ENCODE measurements at regions not wholly inside any gene's neighbourhood (a gene's known extent, or its start where the extent isn't known, plus 50 kb on each side); places are given as distances from the start of the nearest gene placed in this dataset.

DNA sequence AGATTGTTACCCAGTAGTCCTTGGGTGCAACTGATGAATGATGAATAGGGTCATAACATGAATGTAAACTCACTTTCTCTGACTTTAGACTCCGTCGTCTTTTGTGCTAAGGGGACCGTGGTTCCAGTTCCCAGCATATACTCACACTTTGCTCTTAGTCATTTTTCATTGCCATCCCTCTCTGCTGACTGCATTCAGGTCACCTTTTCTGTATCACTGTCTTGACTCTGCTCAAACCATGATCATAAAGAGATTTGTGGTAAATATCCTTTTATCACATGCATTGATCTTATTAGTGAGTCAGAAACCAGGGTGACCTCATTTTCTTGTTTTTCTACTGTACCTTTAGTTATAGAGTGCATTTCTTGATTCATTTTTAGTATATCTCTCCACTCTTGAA, 141.1 kb upstream of the AGR3 start:
- Histone ChIP-seq H3K4me3 (replicated peaks in 1 of 3; ENCODE audit: insufficient read depth in 1 of 3, low read depth in 2 of 3, low read length in 3 of 3) (no peak overlapping the region), H3K36me3 (replicated peaks in 1 of 2; ENCODE audit: control insufficient read depth in 1 of 2, insufficient read depth in 2 of 2, low read length in 2 of 2) (no peaks in the 10 kb centered on the region), H3K79me2 (ENCODE audit: insufficient read depth, low read length) (no peaks in the 10 kb centered on the region), H3K9ac (ENCODE audit: insufficient read depth, low read depth, low read length) (no peak overlapping the region), H3K27me3 (ENCODE audit: control insufficient read depth in 1 of 2, insufficient read depth in 2 of 2, low read length in 2 of 2) (no peaks in the 10 kb centered on the region), H3K9me3 (ENCODE audit: low read length) (no peaks in the 10 kb centered on the region), H4K20me1 (ENCODE audit: insufficient read depth, low read length) (no peaks in the 10 kb centered on the region), H3K4me2 (ENCODE audit: low read depth, low read length) (no peak overlapping the region), H2AFZ (ENCODE audit: low read length) (no peak overlapping the region), H3K27ac (ENCODE audit: extremely low read length, insufficient read depth, low read length) (no peak overlapping the region), H3K4me1 (ENCODE audit: insufficient read depth, low read length) (peaks cover 46% of the 10 kb centered on the region)
- DNase-seq (ENCODE audit: low spot score) (no peak), ATAC-seq (no peak), FAIRE-seq (no peak)
- WGBS (ENCODE audit: low lambda C conversion rate) = 96% methylated on average over 3 of the region's 3 CpGs
- ChIA-PET CTCF (ENCODE audit: low intra/inter-chr PET ratio, low total read pairs) (no interaction called here), POLR2A (no interaction called here)
- BruUV-seq (replicated peaks) = no TSS peak
- intact Hi-C loops (cut with micrococcal nuclease; ENCODE audit: unreplicated experiment) = no loop called here
- in situ Hi-C loops (cut with HindIII; ENCODE audit: extremely low pct_ligation_motif_present, low pct_unique_long_range_greater_than_20kb) = no loop called here
- no peak for TF ChIP-seq MAF1 (CRISPR knock-in tag; IDR thresholded peaks at IDR 0.05; ENCODE audit: borderline replicate concordance)
- no peak for TF ChIP-seq ZNF451 (CRISPR knock-in tag; IDR thresholded peaks at IDR 0.05)
- no peak for TF ChIP-seq ISL2 (CRISPR knock-in tag; IDR thresholded peaks at IDR 0.05)
- TF ChIP-seq ZKSCAN1 (IDR thresholded peaks at IDR 0.05; ENCODE audit: low read length) = no peak
- TF ChIP-seq, protein P1, sequence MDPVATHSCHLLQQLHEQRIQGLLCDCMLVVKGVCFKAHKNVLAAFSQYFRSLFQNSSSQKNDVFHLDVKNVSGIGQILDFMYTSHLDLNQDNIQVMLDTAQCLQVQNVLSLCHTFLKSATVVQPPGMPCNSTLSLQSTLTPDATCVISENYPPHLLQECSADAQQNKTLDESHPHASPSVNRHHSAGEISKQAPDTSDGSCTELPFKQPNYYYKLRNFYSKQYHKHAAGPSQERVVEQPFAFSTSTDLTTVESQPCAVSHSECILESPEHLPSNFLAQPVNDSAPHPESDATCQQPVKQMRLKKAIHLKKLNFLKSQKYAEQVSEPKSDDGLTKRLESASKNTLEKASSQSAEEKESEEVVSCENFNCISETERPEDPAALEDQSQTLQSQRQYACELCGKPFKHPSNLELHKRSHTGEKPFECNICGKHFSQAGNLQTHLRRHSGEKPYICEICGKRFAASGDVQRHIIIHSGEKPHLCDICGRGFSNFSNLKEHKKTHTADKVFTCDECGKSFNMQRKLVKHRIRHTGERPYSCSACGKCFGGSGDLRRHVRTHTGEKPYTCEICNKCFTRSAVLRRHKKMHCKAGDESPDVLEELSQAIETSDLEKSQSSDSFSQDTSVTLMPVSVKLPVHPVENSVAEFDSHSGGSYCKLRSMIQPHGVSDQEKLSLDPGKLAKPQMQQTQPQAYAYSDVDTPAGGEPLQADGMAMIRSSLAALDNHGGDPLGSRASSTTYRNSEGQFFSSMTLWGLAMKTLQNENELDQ (CRISPR knock-in tag; IDR thresholded peaks at IDR 0.05; ENCODE audit: borderline replicate concordance) = no peak
- no peak for TF ChIP-seq HDAC1 (CRISPR knock-in tag; IDR thresholded peaks at IDR 0.05)
- TF ChIP-seq ZMYM4 (CRISPR knock-in tag; IDR thresholded peaks at IDR 0.05) = no peak
- TF ChIP-seq ZNF3 (CRISPR knock-in tag; IDR thresholded peaks at IDR 0.05) = no peak
- TF ChIP-seq, protein P2, sequence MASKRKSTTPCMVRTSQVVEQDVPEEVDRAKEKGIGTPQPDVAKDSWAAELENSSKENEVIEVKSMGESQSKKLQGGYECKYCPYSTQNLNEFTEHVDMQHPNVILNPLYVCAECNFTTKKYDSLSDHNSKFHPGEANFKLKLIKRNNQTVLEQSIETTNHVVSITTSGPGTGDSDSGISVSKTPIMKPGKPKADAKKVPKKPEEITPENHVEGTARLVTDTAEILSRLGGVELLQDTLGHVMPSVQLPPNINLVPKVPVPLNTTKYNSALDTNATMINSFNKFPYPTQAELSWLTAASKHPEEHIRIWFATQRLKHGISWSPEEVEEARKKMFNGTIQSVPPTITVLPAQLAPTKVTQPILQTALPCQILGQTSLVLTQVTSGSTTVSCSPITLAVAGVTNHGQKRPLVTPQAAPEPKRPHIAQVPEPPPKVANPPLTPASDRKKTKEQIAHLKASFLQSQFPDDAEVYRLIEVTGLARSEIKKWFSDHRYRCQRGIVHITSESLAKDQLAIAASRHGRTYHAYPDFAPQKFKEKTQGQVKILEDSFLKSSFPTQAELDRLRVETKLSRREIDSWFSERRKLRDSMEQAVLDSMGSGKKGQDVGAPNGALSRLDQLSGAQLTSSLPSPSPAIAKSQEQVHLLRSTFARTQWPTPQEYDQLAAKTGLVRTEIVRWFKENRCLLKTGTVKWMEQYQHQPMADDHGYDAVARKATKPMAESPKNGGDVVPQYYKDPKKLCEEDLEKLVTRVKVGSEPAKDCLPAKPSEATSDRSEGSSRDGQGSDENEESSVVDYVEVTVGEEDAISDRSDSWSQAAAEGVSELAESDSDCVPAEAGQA (IDR thresholded peaks at IDR 0.05; ENCODE audit: low read depth) = no peak
- TF ChIP-seq, protein P2 (CRISPR knock-in tag; IDR thresholded peaks at IDR 0.05; ENCODE audit: borderline replicate concordance) = no peak
- TF ChIP-seq IRF2 (CRISPR knock-in tag; IDR thresholded peaks at IDR 0.05) = no peak
- no peak for TF ChIP-seq ZNF879 (CRISPR knock-in tag; IDR thresholded peaks at IDR 0.05)
- TF ChIP-seq RNF219 (CRISPR knock-in tag; IDR thresholded peaks at IDR 0.05) = no peak

Data from HepG2 (cell line).